ENCODE measurements at regions not wholly inside any gene's neighbourhood (a gene's known extent, or its start where the extent isn't known, plus 50 kb on each side); places are given as distances from the start of the nearest gene placed in this dataset.

- Histone ChIP-seq H3K27me3 (replicated peaks; ENCODE audit: insufficient read depth) (peaks cover 4% of the 10 kb centered on the region; the same call in 1 of the 2 replicates), H3K36me3 (ENCODE audit: low read depth) (no peaks in the 10 kb centered on the region), H3K4me2 (ENCODE audit: unreplicated experiment) (no peak overlapping the region), H3K79me2 (ENCODE audit: insufficient read depth) (no peaks in the 10 kb centered on the region), H2AFZ (no peak overlapping the region), H3K9me2 (ENCODE audit: insufficient read depth) (no peaks in the 10 kb centered on the region), H3K9ac (no peak overlapping the region), H3F3A (ENCODE audit: insufficient read depth) (no peaks in the 10 kb centered on the region), H4K20me1 (ENCODE audit: insufficient read depth) (no peaks in the 10 kb centered on the region), H3K27ac (no peak overlapping the region), H3K9me3 (ENCODE audit: low read depth) (no peaks in the 10 kb centered on the region), H3K4me3 (no peak overlapping the region), H3K4me1 (ENCODE audit: insufficient read depth) (no peaks in the 10 kb centered on the region)
- in situ Hi-C loops (cut with MboI) = no loop called here
- no peak for TF ChIP-seq EZH2phosphoT487 (IDR thresholded peaks at IDR 0.05; ENCODE audit: insufficient read depth, low read depth)
- no peak for TF ChIP-seq EZH2 (IDR thresholded peaks at IDR 0.05; ENCODE audit: insufficient read depth, poor library complexity, severe bottlenecking)
- WGBS, 2 experiments (ENCODE audit: low coverage in 1 of 2, low lambda C conversion rate in 2 of 2, missing lambda C conversion rate in 2 of 2) = 89% methylated on average over 2 of the region's 2 CpGs
- no peak for DNase-seq
Observed at GRCh38 chr21:38042246-38042645, 126.0 kb upstream of the KCNJ6 start.

GRCh38 chr21:38048167-38048566, 131.9 kb upstream of the KCNJ6 start:
- no peaks in the 10 kb centered on the region for H4K20me1 ChIP-seq (ENCODE audit: insufficient read depth)
- no peak overlapping the region for H2AFZ ChIP-seq
- H3K4me2 ChIP-seq (ENCODE audit: unreplicated experiment) = no peak overlapping the region

GRCh38 chr21:38054334-38054733, 138.1 kb upstream of the KCNJ6 start:
- H3K9me2 ChIP-seq (ENCODE audit: insufficient read depth) = no peaks in the 10 kb centered on the region
- no peaks in the 10 kb centered on the region for H3K9me3 ChIP-seq (ENCODE audit: low read depth)
- no peak for DNase-seq
- no peaks in the 10 kb centered on the region for H3K79me2 ChIP-seq (ENCODE audit: insufficient read depth)
- in situ Hi-C loops (cut with MboI) = no loop called here
- H3K9ac ChIP-seq = no peak overlapping the region
- no peaks in the 10 kb centered on the region for H3F3A ChIP-seq (ENCODE audit: insufficient read depth)
- TF ChIP-seq EZH2phosphoT487 (IDR thresholded peaks at IDR 0.05; ENCODE audit: insufficient read depth, low read depth) = no peak
- TF ChIP-seq EZH2 (IDR thresholded peaks at IDR 0.05; ENCODE audit: insufficient read depth, poor library complexity, severe bottlenecking) = no peak
- H4K20me1 ChIP-seq (ENCODE audit: insufficient read depth) = no peaks in the 10 kb centered on the region
- no peaks in the 10 kb centered on the region for H3K36me3 ChIP-seq (ENCODE audit: low read depth)
- no peaks in the 10 kb centered on the region for H3K4me1 ChIP-seq (ENCODE audit: insufficient read depth)
- H3K4me2 ChIP-seq (ENCODE audit: unreplicated experiment) = no peak overlapping the region
- H3K4me3 ChIP-seq = no peak overlapping the region
- WGBS, 2 experiments (ENCODE audit: low coverage in 1 of 2, low lambda C conversion rate in 2 of 2, missing lambda C conversion rate in 2 of 2) = 41 to 48% methylated on average over 4 of the region's 4 CpGs
- no peak overlapping the region for H3K27ac ChIP-seq
- H2AFZ ChIP-seq = no peak overlapping the region
- H3K27me3 ChIP-seq (replicated peaks; ENCODE audit: insufficient read depth) = no peaks in the 10 kb centered on the region; the same call in 1 of the 2 replicates

More at GRCh38 chr21:38048167-38048566, 131.9 kb upstream of the KCNJ6 start:
- Histone ChIP-seq H3K27me3 (replicated peaks; ENCODE audit: insufficient read depth) (peaks cover 10% of the 10 kb centered on the region; the same call in 1 of the 2 replicates), H3K4me3 (no peak overlapping the region), H3K9ac (no peak overlapping the region), H3F3A (ENCODE audit: insufficient read depth) (no peaks in the 10 kb centered on the region), H3K79me2 (ENCODE audit: insufficient read depth) (no peaks in the 10 kb centered on the region), H3K27ac (no peak overlapping the region), H3K9me3 (ENCODE audit: low read depth) (no peaks in the 10 kb centered on the region), H3K36me3 (ENCODE audit: low read depth) (no peaks in the 10 kb centered on the region), H3K4me1 (ENCODE audit: insufficient read depth) (no peaks in the 10 kb centered on the region), H3K9me2 (ENCODE audit: insufficient read depth) (no peaks in the 10 kb centered on the region)
- in situ Hi-C loops (cut with MboI) = no loop called here
- WGBS, 2 experiments (ENCODE audit: low coverage in 1 of 2, low lambda C conversion rate in 2 of 2, missing lambda C conversion rate in 2 of 2) = 32 to 33% methylated on average over 9 of the region's 9 CpGs
- no peak for DNase-seq
- TF ChIP-seq EZH2 (IDR thresholded peaks at IDR 0.05; ENCODE audit: insufficient read depth, poor library complexity, severe bottlenecking) = no peak
- TF ChIP-seq EZH2phosphoT487 (IDR thresholded peaks at IDR 0.05; ENCODE audit: insufficient read depth, low read depth) = no peak

- no peak overlapping the region for H3K27ac ChIP-seq
- H3K4me1 ChIP-seq (ENCODE audit: insufficient read depth) = no peaks in the 10 kb centered on the region
- no peaks in the 10 kb centered on the region for H3K9me3 ChIP-seq (ENCODE audit: low read depth)
- no peak overlapping the region for H3K4me2 ChIP-seq (ENCODE audit: unreplicated experiment)
- peaks cover 3% of the 10 kb centered on the region; the same call in 1 of the 2 replicates for H3K27me3 ChIP-seq (replicated peaks; ENCODE audit: insufficient read depth)
- no peaks in the 10 kb centered on the region for H3K9me2 ChIP-seq (ENCODE audit: insufficient read depth)
- no peak overlapping the region for H3K9ac ChIP-seq
- in situ Hi-C loops (cut with MboI) = no loop called here
- H3K79me2 ChIP-seq (ENCODE audit: insufficient read depth) = no peaks in the 10 kb centered on the region
- no peak for DNase-seq
- no peak overlapping the region for H3K4me3 ChIP-seq
- H2AFZ ChIP-seq = no peak overlapping the region
- H3F3A ChIP-seq (ENCODE audit: insufficient read depth) = no peaks in the 10 kb centered on the region
- H3K36me3 ChIP-seq (ENCODE audit: low read depth) = no peaks in the 10 kb centered on the region
- TF ChIP-seq EZH2phosphoT487 (IDR thresholded peaks at IDR 0.05; ENCODE audit: insufficient read depth, low read depth) = no peak
- TF ChIP-seq EZH2 (IDR thresholded peaks at IDR 0.05; ENCODE audit: insufficient read depth, poor library complexity, severe bottlenecking) = no peak
- H4K20me1 ChIP-seq (ENCODE audit: insufficient read depth) = no peaks in the 10 kb centered on the region
- WGBS, 2 experiments (ENCODE audit: low coverage in 1 of 2, low lambda C conversion rate in 2 of 2, missing lambda C conversion rate in 2 of 2) = 55 to 64% methylated on average over 1 of the region's 1 CpG
Observed at GRCh38 chr21:38056481-38056880, 140.2 kb upstream of the KCNJ6 start.

- H3K36me3 ChIP-seq (ENCODE audit: low read depth) = no peaks in the 10 kb centered on the region
- no peaks in the 10 kb centered on the region for H3K9me2 ChIP-seq (ENCODE audit: insufficient read depth)
- H3K9me3 ChIP-seq (ENCODE audit: low read depth) = no peaks in the 10 kb centered on the region
- H3K4me1 ChIP-seq (ENCODE audit: insufficient read depth) = no peaks in the 10 kb centered on the region
- H3F3A ChIP-seq (ENCODE audit: insufficient read depth) = no peaks in the 10 kb centered on the region
- in situ Hi-C loops (cut with MboI) = no loop called here
- no peak overlapping the region for H2AFZ ChIP-seq
- 35 to 38% methylated on average over 1 of the region's 1 CpG for WGBS, 2 experiments (ENCODE audit: low coverage in 1 of 2, low lambda C conversion rate in 2 of 2, missing lambda C conversion rate in 2 of 2)
- no peak for DNase-seq
- no peaks in the 10 kb centered on the region for H3K79me2 ChIP-seq (ENCODE audit: insufficient read depth)
- H3K4me2 ChIP-seq (ENCODE audit: unreplicated experiment) = no peak overlapping the region
- H3K9ac ChIP-seq = no peak overlapping the region
- no peaks in the 10 kb centered on the region for H4K20me1 ChIP-seq (ENCODE audit: insufficient read depth)
- no peak overlapping the region for H3K27ac ChIP-seq
- no peak overlapping the region for H3K4me3 ChIP-seq
- no peak for TF ChIP-seq EZH2 (IDR thresholded peaks at IDR 0.05; ENCODE audit: insufficient read depth, poor library complexity, severe bottlenecking)
- no peak for TF ChIP-seq EZH2phosphoT487 (IDR thresholded peaks at IDR 0.05; ENCODE audit: insufficient read depth, low read depth)
- peaks cover 11% of the 10 kb centered on the region for H3K27me3 ChIP-seq (replicated peaks; ENCODE audit: insufficient read depth)
Observed at GRCh38 chr21:38057626-38058025, 141.4 kb upstream of the KCNJ6 start.
